ENCODE measurements at regions not wholly inside any gene's neighbourhood (a gene's known extent, or its start where the extent isn't known, plus 50 kb on each side); places are given as distances from the start of the nearest gene placed in this dataset.

- no peak for TF ChIP-seq NFXL1 (CRISPR knock-in tag; IDR thresholded peaks at IDR 0.05)
These were observed 85.2 kb upstream of the RTL6 start (continued) for GRCh38 chr22:44583061-44583760.

- DNase-seq (ENCODE audit: extremely low read depth in 1 of 4, low spot score in 3 of 4) (no peak), FAIRE-seq (no peak), ATAC-seq (no peak)
- ChIA-PET POLR2A (no interaction called here), CTCF (ENCODE audit: low intra/inter-chr PET ratio) (no interaction called here)
- H3K27me3 ChIP-seq (ENCODE audit: control insufficient read depth in 2 of 2, insufficient read depth in 2 of 2, low read length in 2 of 2) = peaks cover 4 to 50% of the 10 kb centered on the region in 2 experiments; a peak in 3 of 5 replicates
- H3K4me1 ChIP-seq (replicated peaks in 1 of 2; ENCODE audit: control insufficient read depth in 2 of 2, insufficient read depth in 2 of 2, low read length in 2 of 2) = no peaks in the 10 kb centered on the region
- in situ Hi-C loops (cut with MboI) = no loop called here
- H3K79me2 ChIP-seq (ENCODE audit: control insufficient read depth, insufficient read depth, low read length) = no peaks in the 10 kb centered on the region
- no peaks in the 10 kb centered on the region for H3K9me1 ChIP-seq (ENCODE audit: control insufficient read depth, insufficient read depth, low read length)
- H3K4me2 ChIP-seq (ENCODE audit: insufficient read depth, low read length) = no peak overlapping the region
- H4K20me1 ChIP-seq (replicated peaks; ENCODE audit: control insufficient read depth, insufficient read depth, low read length) = no peaks in the 10 kb centered on the region
- 2% methylated on average over 6 of the region's 10 CpGs for WGBS (ENCODE audit: insufficient coverage, low coverage, missing lambda C conversion rate)
- BruUV-seq (replicated peaks) = no TSS peak
- TF ChIP-seq HCFC1 (IDR thresholded peaks at IDR 0.05; ENCODE audit: low read depth, low read length) (no peak), SMARCA4 (IDR thresholded peaks at IDR 0.05) (no peak), CEBPB (tag; IDR thresholded peaks at IDR 0.05) (no peak), TCF7 (IDR thresholded peaks at IDR 0.05; ENCODE audit: borderline replicate concordance) (no peak), ZNF586 (CRISPR knock-in tag; conservative IDR thresholded peaks at IDR 0.05) (no peak), CBX5 (IDR thresholded peaks at IDR 0.05; ENCODE audit: borderline replicate concordance, low read depth) (no peak), SP1 (CRISPR knock-in tag; IDR thresholded peaks at IDR 0.05) (no peak), ZNF589 (CRISPR knock-in tag; IDR thresholded peaks at IDR 0.05; ENCODE audit: low read depth) (no peak), RFX5 (IDR thresholded peaks at IDR 0.05; ENCODE audit: low read depth, low read length) (no peak)
- no peaks in the 10 kb centered on the region for H3K9me3 ChIP-seq (replicated peaks; ENCODE audit: control insufficient read depth, insufficient read depth, low read depth, low read length)
- H3K9ac ChIP-seq (ENCODE audit: insufficient read depth in 1 of 2, low read depth in 2 of 2, low read length in 2 of 2) = no peak overlapping the region
- H3K36me3 ChIP-seq (ENCODE audit: control insufficient read depth, insufficient read depth, low read length) = no peaks in the 10 kb centered on the region
- H2AFZ ChIP-seq (ENCODE audit: low read depth, low read length) = no peak overlapping the region
- H3K27ac ChIP-seq (ENCODE audit: extremely low read depth, low read depth, low read length) = no peak overlapping the region
- no peak overlapping the region for H3K4me3 ChIP-seq
- intact Hi-C loops (cut with micrococcal nuclease) = no loop called here
These were observed 84.0 kb upstream of the RTL6 start for GRCh38 chr22:44582016-44582415.

All from K562 (cell line).